Psoas muscle (tissue), 7 donors: ENCODE measurements at regions not wholly inside any gene's neighbourhood (a gene's known extent, or its start where the extent isn't known, plus 50 kb on each side); places are given as distances from the start of the nearest gene placed in this dataset.
"Not testable (repeated sequence)": the region's sequence is repeated elsewhere in the genome, so short reads cannot be mapped to it uniquely, and the experiment has no call there.

Experiments used
- ATAC-seq, 4 donors: fragments of 200-7000 bp; cut with Tn5 transposase; one replicate each; pipeline ENCODE4 v1.9.1; 2020; ENCODE audit warnings: moderate library complexity in 3 of 4, mild to moderate bottlenecking in 2 of 4
- DNase-seq, 2 donors: peaks; one replicate each; pipeline ENCODE4 v3.0.0-alpha.2; 2020
- H3K27ac ChIP-seq: fragments of 200-600 bp; one replicate; pipeline ENCODE4 v1.8.0; 2022
- H3K27me3 ChIP-seq, 3 donors: fragments of 200-600 bp in 1 of 3; one replicate each; pipeline versions ENCODE4 v1.6.1 to v1.8.0; 2013 to 2022; ENCODE audit warnings: low read length in 2 of 3, mild to moderate bottlenecking in 2 of 3, moderate library complexity in 1 of 3; ENCODE audit not compliant: insufficient read depth in 3 of 3
- H3K36me3 ChIP-seq, 2 donors: fragments of 200-600 bp in 1 of 2; one replicate each; pipeline versions ENCODE4 v1.6.1 to v1.8.0; 2013 to 2022; ENCODE audit warnings: low read depth in 1 of 2, mild to moderate bottlenecking in 1 of 2, moderate library complexity in 1 of 2; ENCODE audit not compliant: insufficient read depth in 1 of 2
- H3K4me1 ChIP-seq: fragments of 200-600 bp; one replicate; pipeline ENCODE4 v1.8.0; 2022
- H3K4me3 ChIP-seq: fragments of 200-600 bp; one replicate; pipeline ENCODE4 v1.8.0; 2022; ENCODE audit warnings: mild to moderate bottlenecking
- H3K9me3 ChIP-seq: fragments of 200-600 bp; one replicate; pipeline ENCODE4 v1.8.0; 2022
- WGBS, 3 donors: extraction: QIAGEN DNeasy Blood & Tissue Kit; methylation state at CpG; one replicate each; pipeline versions ENCODE4 v1.1.6 to v1.1.7; 2013; 5-methylcytosine and 5-hydroxymethylcytosine counted together
- intact Hi-C, 2 donors: fragments of 100-400 bp; cut with DNase I; formaldehyde crosslinking; loops; one replicate each; pipeline versions ENCODE4 v1.11.0 to v1.14.2; 2022
- TF ChIP-seq, protein P1 (sequence below): fragments of 200-600 bp; IDR thresholded peaks from one replicate; pipeline ENCODE4 v1.8.0; 2022; ENCODE audit warnings: antibody characterized with exemption
- donor health status: healthy with polysubstance abuse.
- donor health status: DM: no; HTN: no; CAD: no; lungs with moderate emphysema.
- donor health status: Bipolar disorder and iron deficiency.
- donor health status: healthy.
- donor health status: DM: yes; HTN: yes; CAD: no.
- donor health status: DM: no; HTN: no; CAD: no.
- donor health status: DM: yes; HTN: yes; CAD: no.

GRCh38 chr9:11702548-11702947 lies 990.6 kb upstream of the TYRP1 start:
- no peaks in the 10 kb centered on the region for H3K9me3 ChIP-seq
- intact Hi-C loops: no loop called here
- no peak overlapping the region for H3K27ac ChIP-seq
- no peak for ATAC-seq
- no peaks in the 10 kb centered on the region for H3K36me3 ChIP-seq
- 87 to 90% (median 89%) methylated on average over 2 of the region's 2 CpGs for WGBS, 3 donors
- TF ChIP-seq, protein P1, sequence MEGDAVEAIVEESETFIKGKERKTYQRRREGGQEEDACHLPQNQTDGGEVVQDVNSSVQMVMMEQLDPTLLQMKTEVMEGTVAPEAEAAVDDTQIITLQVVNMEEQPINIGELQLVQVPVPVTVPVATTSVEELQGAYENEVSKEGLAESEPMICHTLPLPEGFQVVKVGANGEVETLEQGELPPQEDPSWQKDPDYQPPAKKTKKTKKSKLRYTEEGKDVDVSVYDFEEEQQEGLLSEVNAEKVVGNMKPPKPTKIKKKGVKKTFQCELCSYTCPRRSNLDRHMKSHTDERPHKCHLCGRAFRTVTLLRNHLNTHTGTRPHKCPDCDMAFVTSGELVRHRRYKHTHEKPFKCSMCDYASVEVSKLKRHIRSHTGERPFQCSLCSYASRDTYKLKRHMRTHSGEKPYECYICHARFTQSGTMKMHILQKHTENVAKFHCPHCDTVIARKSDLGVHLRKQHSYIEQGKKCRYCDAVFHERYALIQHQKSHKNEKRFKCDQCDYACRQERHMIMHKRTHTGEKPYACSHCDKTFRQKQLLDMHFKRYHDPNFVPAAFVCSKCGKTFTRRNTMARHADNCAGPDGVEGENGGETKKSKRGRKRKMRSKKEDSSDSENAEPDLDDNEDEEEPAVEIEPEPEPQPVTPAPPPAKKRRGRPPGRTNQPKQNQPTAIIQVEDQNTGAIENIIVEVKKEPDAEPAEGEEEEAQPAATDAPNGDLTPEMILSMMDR: no peak
- H3K4me1 ChIP-seq: no peaks in the 10 kb centered on the region
- DNase-seq: no peak
- no peak overlapping the region for H3K4me3 ChIP-seq
- no peaks in the 10 kb centered on the region for H3K27me3 ChIP-seq

DNA sequence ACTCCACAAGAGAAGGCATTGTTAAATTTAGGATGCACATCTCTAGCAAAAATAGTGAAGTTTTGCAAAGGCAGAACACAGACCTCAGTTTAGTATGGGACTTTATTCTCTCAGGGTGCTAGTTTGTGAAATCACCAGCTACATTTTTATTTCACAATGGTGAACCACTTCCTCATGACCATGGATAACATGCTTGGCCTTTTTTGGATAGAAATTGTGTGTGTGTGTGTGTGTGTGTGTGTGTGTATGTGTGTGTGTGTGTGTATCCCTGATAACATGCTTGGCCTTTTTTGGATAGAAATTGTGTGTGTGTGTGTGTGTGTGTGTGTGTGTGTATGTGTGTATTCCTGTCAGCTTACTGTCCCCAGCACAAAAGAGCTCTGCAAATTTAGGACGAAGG lies 989.0 kb upstream of the TYRP1 start:
- H3K27ac ChIP-seq, H3K9me3 ChIP-seq, intact Hi-C loops, ATAC-seq, H3K4me3 ChIP-seq, H3K4me1 ChIP-seq, H3K27me3 ChIP-seq, DNase-seq, H3K36me3 ChIP-seq: not testable (repeated sequence)
- WGBS, 3 donors: 0 to 88% (median 50%) methylated on average over 1 of the region's 1 CpG

- TF ChIP-seq, protein P1: no peak
- Histone ChIP-seq H3K4me1 (no peaks in the 10 kb centered on the region), H3K9me3 (no peaks in the 10 kb centered on the region), H3K36me3 (no peaks in the 10 kb centered on the region), H3K27ac (no peak overlapping the region), H3K4me3 (no peak overlapping the region), H3K27me3 (no peaks in the 10 kb centered on the region)
- ATAC-seq: no peak
- DNase-seq: no peak
- intact Hi-C loops: no loop called here
- 77 to 84% (median 80%) methylated on average over 2 of the region's 2 CpGs for WGBS, 3 donors
These were observed 984.3 kb upstream of the TYRP1 start for GRCh38 chr9:11708899-11709298.

DNA sequence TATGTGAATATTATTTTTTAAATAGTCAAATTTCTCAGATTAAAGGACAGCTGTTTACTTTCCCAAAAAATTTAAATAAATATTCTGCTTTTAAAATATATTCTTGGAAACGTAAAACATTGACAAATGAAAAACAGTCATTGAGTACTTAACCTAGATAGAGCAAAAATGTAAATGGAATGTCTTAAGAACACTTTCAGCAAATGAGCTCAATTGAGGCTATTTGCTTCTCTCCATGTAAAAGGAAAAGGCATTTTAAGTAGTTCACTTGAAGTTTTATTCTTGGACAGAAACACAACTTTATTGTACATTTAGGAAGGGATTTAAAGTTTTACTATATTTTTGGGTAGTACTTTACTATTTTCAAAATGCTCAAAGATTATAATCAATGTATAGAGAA lies 983.6 kb upstream of the TYRP1 start:
- H3K4me3 ChIP-seq: no peak overlapping the region
- H3K27ac ChIP-seq: no peak overlapping the region
- H3K9me3 ChIP-seq: no peaks in the 10 kb centered on the region
- TF ChIP-seq, protein P1: no peak
- WGBS, 3 donors: 1 to 66% (median 59%) methylated on average over 1 of the region's 1 CpG
- no peaks in the 10 kb centered on the region for H3K4me1 ChIP-seq
- no peak for DNase-seq
- no peak for ATAC-seq
- no peaks in the 10 kb centered on the region for H3K27me3 ChIP-seq
- intact Hi-C loops: no loop called here
- no peaks in the 10 kb centered on the region for H3K36me3 ChIP-seq

GRCh38 chr9:11713077-11713476 lies 980.1 kb upstream of the TYRP1 start:
- intact Hi-C loops: no loop called here
- Histone ChIP-seq H3K9me3 (no peaks in the 10 kb centered on the region), H3K4me1 (no peaks in the 10 kb centered on the region), H3K27me3 (no peaks in the 10 kb centered on the region), H3K36me3 (no peaks in the 10 kb centered on the region), H3K27ac (no peak overlapping the region), H3K4me3 (no peak overlapping the region)
- 80 to 86% (median 83%) methylated on average over 2 of the region's 2 CpGs for WGBS, 3 donors
- ATAC-seq (no peak), DNase-seq (no peak)
- TF ChIP-seq, protein P1: no peak
